ENCODE measurements at regions not wholly inside any gene's neighbourhood (a gene's known extent, or its start where the extent isn't known, plus 50 kb on each side); places are given as distances from the start of the nearest gene placed in this dataset.

- Mint-ChIP-seq H3K9me3 (ENCODE audit: low read depth, unreplicated experiment) (no peaks in the 10 kb centered on the region), H3K27ac (ENCODE audit: unreplicated experiment) (no peak overlapping the region), H3K27me3 (ENCODE audit: unreplicated experiment) (no peaks in the 10 kb centered on the region), H3K36me3 (ENCODE audit: insufficient read depth, unreplicated experiment) (no peaks in the 10 kb centered on the region), H3K4me3 (ENCODE audit: low read depth, unreplicated experiment) (no peak overlapping the region), H3K4me1 (ENCODE audit: low read depth, unreplicated experiment) (no peaks in the 10 kb centered on the region)
- intact Hi-C loops (cut with micrococcal nuclease; ENCODE audit: unreplicated experiment): no loop called here
- BruUV-seq (replicated peaks): no TSS peak
- TF ChIP-seq, protein P1, sequence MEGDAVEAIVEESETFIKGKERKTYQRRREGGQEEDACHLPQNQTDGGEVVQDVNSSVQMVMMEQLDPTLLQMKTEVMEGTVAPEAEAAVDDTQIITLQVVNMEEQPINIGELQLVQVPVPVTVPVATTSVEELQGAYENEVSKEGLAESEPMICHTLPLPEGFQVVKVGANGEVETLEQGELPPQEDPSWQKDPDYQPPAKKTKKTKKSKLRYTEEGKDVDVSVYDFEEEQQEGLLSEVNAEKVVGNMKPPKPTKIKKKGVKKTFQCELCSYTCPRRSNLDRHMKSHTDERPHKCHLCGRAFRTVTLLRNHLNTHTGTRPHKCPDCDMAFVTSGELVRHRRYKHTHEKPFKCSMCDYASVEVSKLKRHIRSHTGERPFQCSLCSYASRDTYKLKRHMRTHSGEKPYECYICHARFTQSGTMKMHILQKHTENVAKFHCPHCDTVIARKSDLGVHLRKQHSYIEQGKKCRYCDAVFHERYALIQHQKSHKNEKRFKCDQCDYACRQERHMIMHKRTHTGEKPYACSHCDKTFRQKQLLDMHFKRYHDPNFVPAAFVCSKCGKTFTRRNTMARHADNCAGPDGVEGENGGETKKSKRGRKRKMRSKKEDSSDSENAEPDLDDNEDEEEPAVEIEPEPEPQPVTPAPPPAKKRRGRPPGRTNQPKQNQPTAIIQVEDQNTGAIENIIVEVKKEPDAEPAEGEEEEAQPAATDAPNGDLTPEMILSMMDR (IDR thresholded peaks at IDR 0.05; ENCODE audit: unreplicated experiment): no peak
- DNase-seq: no peak
- CTCF ChIA-PET: no interaction called here
Measured at GRCh38 chr2:144026753-144027152, 493.2 kb downstream of the ZEB2 start.

- intact Hi-C loops (cut with micrococcal nuclease; ENCODE audit: unreplicated experiment): no loop called here
- Mint-ChIP-seq H3K4me1 (ENCODE audit: low read depth, unreplicated experiment) (no peaks in the 10 kb centered on the region), H3K9me3 (ENCODE audit: low read depth, unreplicated experiment) (peaks cover 7% of the 10 kb centered on the region), H3K27me3 (ENCODE audit: unreplicated experiment) (no peaks in the 10 kb centered on the region), H3K36me3 (ENCODE audit: insufficient read depth, unreplicated experiment) (no peaks in the 10 kb centered on the region), H3K27ac (ENCODE audit: unreplicated experiment) (no peak overlapping the region), H3K4me3 (ENCODE audit: low read depth, unreplicated experiment) (no peak overlapping the region)
- CTCF ChIA-PET: no interaction called here
- TF ChIP-seq, protein P1 (IDR thresholded peaks at IDR 0.05; ENCODE audit: unreplicated experiment): no peak
- DNase-seq: no peak
- BruUV-seq (replicated peaks): no TSS peak
Measured at GRCh38 chr2:144020047-144020446, 499.9 kb downstream of the ZEB2 start.

GRCh38 chr2:144015655-144016245, 504.2 kb downstream of the ZEB2 start:
- DNase-seq: no peak
- Mint-ChIP-seq H3K27ac (ENCODE audit: unreplicated experiment) (no peak overlapping the region), H3K4me1 (ENCODE audit: low read depth, unreplicated experiment) (no peaks in the 10 kb centered on the region), H3K9me3 (ENCODE audit: low read depth, unreplicated experiment) (peaks cover under 1% of the 10 kb centered on the region), H3K27me3 (ENCODE audit: unreplicated experiment) (no peaks in the 10 kb centered on the region), H3K36me3 (ENCODE audit: insufficient read depth, unreplicated experiment) (no peaks in the 10 kb centered on the region), H3K4me3 (ENCODE audit: low read depth, unreplicated experiment) (no peak overlapping the region)
- TF ChIP-seq, protein P1 (IDR thresholded peaks at IDR 0.05; ENCODE audit: unreplicated experiment): no peak
- intact Hi-C loops (cut with micrococcal nuclease; ENCODE audit: unreplicated experiment): no loop called here
- CTCF ChIA-PET: interaction anchor here (0.6 kb wide), 2 partner anchors 89 to 487 kb away, joined by 3 read pairs; no protein-coding TSS in a partner anchor
- BruUV-seq (replicated peaks): no TSS peak

- H3K9me3 Mint-ChIP-seq (ENCODE audit: low read depth, unreplicated experiment): no peaks in the 10 kb centered on the region
- CTCF ChIA-PET: interaction anchor here (0.6 kb wide), 1 partner anchor 88 kb away, joined by 3 read pairs; no protein-coding TSS in a partner anchor
- DNase-seq: no peak
- H3K36me3 Mint-ChIP-seq (ENCODE audit: insufficient read depth, unreplicated experiment): no peaks in the 10 kb centered on the region
- TF ChIP-seq, protein P1 (IDR thresholded peaks at IDR 0.05; ENCODE audit: unreplicated experiment): no peak
- no peaks in the 10 kb centered on the region for H3K27me3 Mint-ChIP-seq (ENCODE audit: unreplicated experiment)
- intact Hi-C loops (cut with micrococcal nuclease; ENCODE audit: unreplicated experiment): no loop called here
- BruUV-seq (replicated peaks): no TSS peak
- H3K27ac Mint-ChIP-seq (ENCODE audit: unreplicated experiment): no peak overlapping the region
- H3K4me3 Mint-ChIP-seq (ENCODE audit: low read depth, unreplicated experiment): no peak overlapping the region
- H3K4me1 Mint-ChIP-seq (ENCODE audit: low read depth, unreplicated experiment): no peaks in the 10 kb centered on the region
Measured at GRCh38 chr2:144015036-144015435, 504.9 kb downstream of the ZEB2 start.
